Activated T-helper 1 cell treated with anti-CD3 and anti-CD28 coated beads, Interleukin-12 subunit alpha, Interleukin-12 subunit beta, Interleukin-2, Interleukin-4 antibody, amounts not matched to agents 30 ng/mL and 10 ng/mL and 1 ng/mL, durations not matched to agents 14 hours and 24 hours and 36 hours (primary cell): ENCODE measurements at regions not wholly inside any gene's neighbourhood (a gene's known extent, or its start where the extent isn't known, plus 50 kb on each side); places are given as distances from the start of the nearest gene placed in this dataset.

Experiments used
- DNase-seq: peaks from one replicate; pipeline ENCODE4 v3.0.0; 2021; ENCODE audit warnings: low spot score
- H3K27ac Mint-ChIP-seq: one replicate; pipeline ENCODE4 v1.8.0; 2021; ENCODE audit warnings: mild to moderate bottlenecking, mixed read lengths
- H3K27me3 Mint-ChIP-seq: one replicate; pipeline ENCODE4 v1.8.0; 2022; ENCODE audit warnings: mild to moderate bottlenecking, moderate library complexity, mixed read lengths; ENCODE audit not compliant: insufficient read depth
- H3K36me3 Mint-ChIP-seq: one replicate; pipeline ENCODE4 v1.8.0; 2021; ENCODE audit warnings: low read depth, mixed read lengths
- H3K4me1 Mint-ChIP-seq: one replicate; pipeline ENCODE4 v1.8.0; 2021; ENCODE audit warnings: low read depth, mixed read lengths
- H3K4me3 Mint-ChIP-seq: one replicate; pipeline ENCODE4 v1.8.0; 2021; ENCODE audit warnings: mild to moderate bottlenecking, moderate library complexity, mixed read lengths
- H3K9me3 Mint-ChIP-seq: one replicate; pipeline ENCODE4 v1.8.0; 2021; ENCODE audit warnings: mixed read lengths
- intact Hi-C: fragments of 100-400 bp; cut with micrococcal nuclease; formaldehyde crosslinking; loops from one replicate; pipeline ENCODE4 v1.15.1; 2024

GRCh38 chr4:179465131-179465797 lies 2023.0 kb upstream of the AGA start:
- intact Hi-C loops, result no loop called here
- DNase-seq, result no peak
- Mint-ChIP-seq H3K27me3 (no peaks in the 10 kb centered on the region), H3K36me3 (no peaks in the 10 kb centered on the region), H3K4me1 (no peaks in the 10 kb centered on the region), H3K9me3 (peaks cover 3% of the 10 kb centered on the region), H3K27ac (no peak overlapping the region), H3K4me3 (no peak overlapping the region)

DNA sequence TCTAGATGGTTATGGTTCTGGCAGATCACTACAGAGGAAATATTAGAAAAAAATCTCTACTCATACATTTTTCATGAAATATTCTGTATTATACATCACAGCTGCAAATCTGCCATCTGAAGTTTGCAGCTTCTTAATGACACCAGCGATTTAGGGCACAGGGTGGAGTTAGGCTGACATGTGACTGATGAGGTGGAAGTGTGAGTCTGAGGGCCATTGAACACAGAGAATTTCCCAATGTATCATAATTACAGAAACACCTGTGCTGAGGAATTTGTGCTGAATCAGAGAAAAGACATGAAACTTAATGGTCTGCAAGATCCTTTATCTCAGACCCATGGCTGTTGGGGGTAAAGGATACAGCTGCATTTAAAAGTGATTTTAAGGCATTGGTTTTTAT lies 2025.6 kb upstream of the AGA start:
- Mint-ChIP-seq H3K27me3 (no peaks in the 10 kb centered on the region), H3K4me3 (no peak overlapping the region), H3K4me1 (no peaks in the 10 kb centered on the region), H3K36me3 (no peaks in the 10 kb centered on the region), H3K9me3 (peaks cover 7% of the 10 kb centered on the region), H3K27ac (no peak overlapping the region)
- intact Hi-C loops, result no loop called here
- no peak for DNase-seq

DNA sequence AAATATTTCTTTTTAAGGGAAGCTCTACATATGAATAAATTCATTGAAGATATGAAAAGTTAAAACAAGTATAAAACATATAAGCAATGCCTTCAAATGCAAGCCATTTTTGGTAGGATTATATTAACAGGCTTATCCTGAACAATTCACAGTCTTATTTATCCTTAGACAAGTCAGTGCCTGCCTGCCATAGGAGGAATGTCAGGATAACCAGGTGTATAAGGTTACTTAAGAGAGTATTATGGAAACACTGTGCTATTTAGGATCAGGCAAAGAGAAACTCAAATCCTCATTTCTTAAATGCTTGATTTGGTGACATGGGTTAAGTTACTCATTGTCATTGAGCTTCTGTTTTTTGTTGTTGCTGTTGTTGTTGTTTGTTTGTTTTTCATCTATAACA lies 2029.9 kb upstream of the AGA start:
- intact Hi-C loops, result no loop called here
- Mint-ChIP-seq H3K27me3 (no peaks in the 10 kb centered on the region), H3K4me1 (no peaks in the 10 kb centered on the region), H3K4me3 (no peak overlapping the region), H3K36me3 (no peaks in the 10 kb centered on the region), H3K9me3 (peaks cover 10% of the 10 kb centered on the region), H3K27ac (no peak overlapping the region)
- no peak for DNase-seq

GRCh38 chr4:179478608-179479007 lies 2036.4 kb upstream of the AGA start:
- Mint-ChIP-seq H3K27me3 (no peaks in the 10 kb centered on the region), H3K4me1 (no peaks in the 10 kb centered on the region), H3K36me3 (no peaks in the 10 kb centered on the region), H3K27ac (no peak overlapping the region), H3K4me3 (no peak overlapping the region), H3K9me3 (peaks cover 16% of the 10 kb centered on the region)
- intact Hi-C loops, result no loop called here
- no peak for DNase-seq

DNA sequence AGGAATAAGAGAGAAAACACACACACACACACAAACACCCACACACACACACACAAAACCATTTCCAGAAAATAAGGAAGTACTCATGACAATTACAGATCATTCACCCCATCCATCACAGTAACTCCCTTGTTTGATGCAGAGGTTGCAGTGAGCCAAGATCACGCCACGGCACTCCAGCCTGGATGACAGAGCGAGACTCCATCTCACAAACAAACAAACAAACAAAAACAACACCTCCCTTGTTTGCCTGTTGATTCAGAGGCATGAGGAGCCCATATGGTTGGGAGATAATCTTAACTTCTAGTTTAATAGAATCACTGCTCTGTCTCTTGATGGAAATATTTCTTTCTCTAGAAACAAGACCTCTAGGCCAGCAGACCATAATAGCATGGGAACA lies 2043.5 kb upstream of the AGA start:
- Mint-ChIP-seq H3K36me3 (no peaks in the 10 kb centered on the region), H3K9me3 (peaks cover 20% of the 10 kb centered on the region), H3K4me3 (no peak overlapping the region), H3K27ac (no peak overlapping the region), H3K27me3 (no peaks in the 10 kb centered on the region), H3K4me1 (no peaks in the 10 kb centered on the region)
- intact Hi-C loops, result no loop called here
- no peak for DNase-seq

GRCh38 chr4:179486570-179487335 lies 2044.5 kb upstream of the AGA start:
- H3K4me3 Mint-ChIP-seq, result no peak overlapping the region
- H3K36me3 Mint-ChIP-seq, result no peaks in the 10 kb centered on the region
- no peak overlapping the region for H3K27ac Mint-ChIP-seq
- no peaks in the 10 kb centered on the region for H3K27me3 Mint-ChIP-seq
- H3K4me1 Mint-ChIP-seq, result no peaks in the 10 kb centered on the region
- H3K9me3 Mint-ChIP-seq, result peaks cover 12% of the 10 kb centered on the region
- DNase-seq, result no peak
- intact Hi-C loops, result no loop called here

DNA sequence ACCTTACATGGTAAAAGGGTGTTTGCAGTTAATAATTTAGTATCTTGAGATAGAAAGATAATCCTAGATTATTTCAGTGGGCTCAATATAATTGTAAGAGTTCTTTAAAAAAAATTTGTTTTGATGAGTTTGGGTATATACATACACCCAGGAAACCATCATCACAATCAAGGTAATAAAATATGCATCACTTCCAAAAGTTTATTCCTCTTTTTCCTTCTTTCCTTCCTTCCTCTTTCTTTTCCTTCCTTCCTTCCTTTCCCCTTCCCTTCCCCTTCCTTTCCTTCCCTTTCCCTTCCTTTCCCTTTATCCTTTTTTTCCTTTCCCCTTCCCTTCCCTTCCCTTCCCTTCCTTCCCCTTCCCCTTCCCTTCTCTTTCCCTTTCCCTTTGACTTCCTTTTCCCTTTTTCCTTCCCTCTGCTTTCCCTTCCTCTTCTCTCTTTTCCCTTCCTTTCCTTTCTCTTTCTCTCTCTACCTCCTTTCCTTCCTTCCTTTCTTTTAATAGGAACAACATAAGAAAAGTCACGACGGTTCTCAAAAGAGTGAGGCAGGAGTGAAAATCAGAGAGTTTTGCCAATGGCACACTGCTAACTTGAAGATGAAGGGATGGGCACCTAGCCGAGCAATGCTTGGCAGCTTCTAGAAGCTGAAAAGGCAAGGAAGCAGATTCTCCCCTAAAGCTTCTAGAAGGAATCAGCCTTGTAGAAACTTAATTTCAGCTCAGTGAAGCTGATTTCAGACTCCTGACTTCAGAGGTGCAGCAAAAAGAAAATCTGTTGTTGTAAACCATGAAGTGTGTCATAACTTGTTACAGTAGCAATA lies 2050.2 kb upstream of the AGA start:
- Mint-ChIP-seq H3K27ac (no peak overlapping the region), H3K4me1 (no peaks in the 10 kb centered on the region), H3K9me3 (peaks cover 6% of the 10 kb centered on the region), H3K36me3 (no peaks in the 10 kb centered on the region), H3K4me3 (no peak overlapping the region), H3K27me3 (no peaks in the 10 kb centered on the region)
- intact Hi-C loops, result no loop called here
- DNase-seq, result no peak

- Mint-ChIP-seq H3K36me3 (no peaks in the 10 kb centered on the region), H3K4me1 (no peaks in the 10 kb centered on the region)
- intact Hi-C loops, result no loop called here
Observed at GRCh38 chr4:179503976-179504375, 2061.7 kb upstream of the AGA start.

DNA sequence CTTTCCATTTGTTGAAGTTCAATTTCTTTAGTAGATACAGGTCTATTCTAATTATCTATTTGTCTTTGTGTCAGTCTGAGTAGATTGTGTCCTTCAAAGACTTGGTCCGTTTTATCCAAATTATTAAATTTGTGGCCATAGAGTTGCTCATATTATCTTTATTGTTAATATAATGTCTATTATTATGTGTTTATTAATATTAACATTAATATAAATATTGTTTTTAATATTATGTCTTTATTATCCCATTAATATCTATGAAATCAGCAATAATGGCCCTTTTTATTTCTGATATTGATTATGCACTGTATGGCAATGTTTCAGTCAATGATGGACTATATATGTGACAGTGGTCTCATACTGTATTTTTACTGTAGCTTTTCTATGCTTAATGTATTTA lies 2067.3 kb upstream of the AGA start:
- Mint-ChIP-seq H3K36me3 (no peaks in the 10 kb centered on the region), H3K4me1 (no peaks in the 10 kb centered on the region), H3K27ac (no peak overlapping the region), H3K9me3 (peaks cover 10% of the 10 kb centered on the region), H3K27me3 (no peaks in the 10 kb centered on the region), H3K4me3 (no peak overlapping the region)
- no peak for DNase-seq
- intact Hi-C loops, result no loop called here

More at GRCh38 chr4:179503976-179504375, 2061.7 kb upstream of the AGA start:
- no peaks in the 10 kb centered on the region for H3K27me3 Mint-ChIP-seq
- no peak overlapping the region for H3K4me3 Mint-ChIP-seq
- H3K9me3 Mint-ChIP-seq, result peaks cover 4% of the 10 kb centered on the region
- DNase-seq, result no peak
- no peak overlapping the region for H3K27ac Mint-ChIP-seq

GRCh38 chr4:179521952-179522351 lies 2079.7 kb upstream of the AGA start:
- H3K27ac Mint-ChIP-seq, result no peak overlapping the region
- H3K27me3 Mint-ChIP-seq, result no peaks in the 10 kb centered on the region
- H3K36me3 Mint-ChIP-seq, result no peaks in the 10 kb centered on the region
- H3K9me3 Mint-ChIP-seq, result peaks cover 6% of the 10 kb centered on the region
- intact Hi-C loops, result no loop called here
- H3K4me3 Mint-ChIP-seq, result no peak overlapping the region
- H3K4me1 Mint-ChIP-seq, result no peaks in the 10 kb centered on the region
- DNase-seq, result no peak

GRCh38 chr4:179530958-179531357 lies 2088.7 kb upstream of the AGA start:
- no peak for DNase-seq
- Mint-ChIP-seq H3K36me3 (no peaks in the 10 kb centered on the region), H3K4me1 (no peaks in the 10 kb centered on the region), H3K27me3 (no peaks in the 10 kb centered on the region), H3K9me3 (peaks cover 12% of the 10 kb centered on the region), H3K4me3 (no peak overlapping the region), H3K27ac (no peak overlapping the region)
- intact Hi-C loops, result no loop called here

DNA sequence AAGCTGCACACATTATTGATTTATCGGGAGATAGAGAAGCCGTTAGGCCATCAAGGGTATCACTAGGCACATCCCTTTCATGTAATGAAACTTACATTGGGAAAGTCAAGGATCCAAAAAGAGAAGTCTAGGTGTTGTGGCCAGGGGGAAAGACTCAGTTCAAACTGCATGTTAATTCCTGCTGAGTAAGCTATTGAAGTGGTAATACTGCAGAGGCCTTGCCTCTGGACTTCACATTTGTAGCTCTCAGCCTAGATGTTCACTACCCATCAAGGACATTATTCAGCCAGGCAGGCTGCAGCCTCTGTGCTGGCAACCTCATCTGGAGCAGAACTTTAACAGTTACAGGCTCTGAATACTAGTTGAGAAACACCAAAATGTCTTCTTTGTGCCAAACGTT lies 2094.5 kb upstream of the AGA start:
- Mint-ChIP-seq H3K27ac (no peak overlapping the region), H3K9me3 (peaks cover 5% of the 10 kb centered on the region), H3K4me1 (no peaks in the 10 kb centered on the region), H3K27me3 (no peaks in the 10 kb centered on the region), H3K36me3 (no peaks in the 10 kb centered on the region), H3K4me3 (no peak overlapping the region)
- intact Hi-C loops, result no loop called here
- DNase-seq, result no peak

- no peaks in the 10 kb centered on the region for H3K27me3 Mint-ChIP-seq
- DNase-seq, result no peak
- H3K36me3 Mint-ChIP-seq, result no peaks in the 10 kb centered on the region
- peaks cover 8% of the 10 kb centered on the region for H3K9me3 Mint-ChIP-seq
- H3K4me1 Mint-ChIP-seq, result no peaks in the 10 kb centered on the region
- intact Hi-C loops, result no loop called here
- no peak overlapping the region for H3K27ac Mint-ChIP-seq
- no peak overlapping the region for H3K4me3 Mint-ChIP-seq
Observed at GRCh38 chr4:179539641-179540040, 2097.4 kb upstream of the AGA start.
